ENCODE measurements at regions not wholly inside any gene's neighbourhood (a gene's known extent, or its start where the extent isn't known, plus 50 kb on each side); places are given as distances from the start of the nearest gene placed in this dataset.

- TF ChIP-seq CTCF (IDR thresholded peaks at IDR 0.05; ENCODE audit: insufficient read depth, low read length) (no peak), GABPA (IDR thresholded peaks at IDR 0.05; ENCODE audit: low read depth) (no peak), POLR2AphosphoS5 (IDR thresholded peaks at IDR 0.05; ENCODE audit: low read depth) (no peak)
Measured at GRCh38 chr5:158482125-158482524, 617.6 kb downstream of the EBF1 start.

Data from HL-60 (cell line).